MG63 (cell line): ENCODE measurements at regions not wholly inside any gene's neighbourhood (a gene's known extent, or its start where the extent isn't known, plus 50 kb on each side); places are given as distances from the start of the nearest gene placed in this dataset.

Source experiments
- DNase-seq: peaks from one replicate; pipeline ENCODE4 v3.0.0-alpha.2; 2020
- H3K27me3 ChIP-seq: fragments of 250-450 bp; sonication (Bioruptor Pico); 2 replicates; pipeline ENCODE4 v1.5.1; 2020; ENCODE audit warnings: mild to moderate bottlenecking, moderate library complexity
- H3K36me3 ChIP-seq: fragments of 250-450 bp; sonication (Bioruptor Pico); 2 replicates; pipeline ENCODE4 v1.5.1; 2020; ENCODE audit warnings: mild to moderate bottlenecking, moderate library complexity
- H3K4me3 ChIP-seq: fragments of 250-450 bp; sonication (Bioruptor Pico); 2 replicates; pipeline ENCODE4 v1.5.1; 2020; ENCODE audit warnings: mild to moderate bottlenecking, moderate library complexity
- H3K9me3 ChIP-seq: fragments of 250-450 bp; sonication (Bioruptor Pico); 2 replicates; pipeline ENCODE4 v1.5.1; 2020; ENCODE audit warnings: mild to moderate bottlenecking, moderate library complexity

GRCh38 chr9:115267790-115268189 is 149.8 kb upstream of the TNC start:
- Histone ChIP-seq H3K36me3 (no peaks in the 10 kb centered on the region), H3K9me3 (no peaks in the 10 kb centered on the region; the same call in 1 of the 2 replicates), H3K27me3 (no peaks in the 10 kb centered on the region), H3K4me3 (no peak overlapping the region)
- no peak for DNase-seq

GRCh38 chr9:115275753-115276152 is 157.8 kb upstream of the TNC start:
- H3K4me3 ChIP-seq: no peak overlapping the region
- no peaks in the 10 kb centered on the region; the same call in 1 of the 2 replicates for H3K9me3 ChIP-seq
- no peak for DNase-seq
- no peaks in the 10 kb centered on the region for H3K36me3 ChIP-seq
- H3K27me3 ChIP-seq: no peaks in the 10 kb centered on the region

DNA sequence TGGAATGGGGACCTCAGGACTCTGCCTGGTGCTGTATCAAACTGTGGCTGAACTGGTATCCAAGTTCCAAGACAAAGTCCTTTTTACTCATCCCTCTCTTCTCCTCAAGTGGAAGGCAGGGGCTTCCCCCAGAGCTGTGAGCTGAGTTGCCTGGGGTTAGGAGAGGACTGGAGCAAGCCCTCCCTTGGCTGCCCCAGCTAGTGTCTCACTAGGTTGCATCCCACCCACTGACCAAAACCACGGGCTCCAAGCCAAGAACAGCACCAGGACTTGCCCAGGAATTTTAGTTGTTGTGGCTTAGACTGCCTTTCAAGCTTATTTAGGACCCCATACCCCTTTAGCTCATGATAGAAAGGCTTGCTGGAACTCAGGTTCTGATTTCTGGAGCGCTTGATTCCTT is 158.7 kb upstream of the TNC start:
- peak; percentile 39 for DNase-seq
- H3K36me3 ChIP-seq: no peaks in the 10 kb centered on the region
- no peak overlapping the region for H3K4me3 ChIP-seq
- H3K9me3 ChIP-seq: no peaks in the 10 kb centered on the region
- no peaks in the 10 kb centered on the region for H3K27me3 ChIP-seq

- H3K27me3 ChIP-seq: no peaks in the 10 kb centered on the region
- no peak for DNase-seq
- H3K9me3 ChIP-seq: no peaks in the 10 kb centered on the region
- no peak overlapping the region for H3K4me3 ChIP-seq
- no peaks in the 10 kb centered on the region for H3K36me3 ChIP-seq
Measured at GRCh38 chr9:115277301-115277700, 159.3 kb upstream of the TNC start.

- Histone ChIP-seq H3K27me3 (no peaks in the 10 kb centered on the region), H3K4me3 (no peak overlapping the region), H3K36me3 (no peaks in the 10 kb centered on the region), H3K9me3 (no peaks in the 10 kb centered on the region)
- DNase-seq: no peak
Measured at GRCh38 chr9:115278326-115279035, 160.5 kb upstream of the TNC start.

GRCh38 chr9:115283395-115283794 is 165.4 kb upstream of the TNC start:
- DNase-seq: no peak
- no peaks in the 10 kb centered on the region for H3K9me3 ChIP-seq
- no peaks in the 10 kb centered on the region for H3K36me3 ChIP-seq
- H3K27me3 ChIP-seq: no peaks in the 10 kb centered on the region
- no peak overlapping the region for H3K4me3 ChIP-seq

- H3K4me3 ChIP-seq: no peak overlapping the region
- no peak for DNase-seq
- H3K27me3 ChIP-seq: no peaks in the 10 kb centered on the region
- H3K36me3 ChIP-seq: no peaks in the 10 kb centered on the region
- H3K9me3 ChIP-seq: no peaks in the 10 kb centered on the region
Measured at GRCh38 chr9:115285836-115286235, 167.9 kb upstream of the TNC start.

- H3K27me3 ChIP-seq: no peaks in the 10 kb centered on the region
- no peak overlapping the region for H3K4me3 ChIP-seq
- H3K36me3 ChIP-seq: no peaks in the 10 kb centered on the region
- H3K9me3 ChIP-seq: no peaks in the 10 kb centered on the region
- DNase-seq: no peak
Measured at GRCh38 chr9:115286411-115286810, 168.5 kb upstream of the TNC start.

DNA sequence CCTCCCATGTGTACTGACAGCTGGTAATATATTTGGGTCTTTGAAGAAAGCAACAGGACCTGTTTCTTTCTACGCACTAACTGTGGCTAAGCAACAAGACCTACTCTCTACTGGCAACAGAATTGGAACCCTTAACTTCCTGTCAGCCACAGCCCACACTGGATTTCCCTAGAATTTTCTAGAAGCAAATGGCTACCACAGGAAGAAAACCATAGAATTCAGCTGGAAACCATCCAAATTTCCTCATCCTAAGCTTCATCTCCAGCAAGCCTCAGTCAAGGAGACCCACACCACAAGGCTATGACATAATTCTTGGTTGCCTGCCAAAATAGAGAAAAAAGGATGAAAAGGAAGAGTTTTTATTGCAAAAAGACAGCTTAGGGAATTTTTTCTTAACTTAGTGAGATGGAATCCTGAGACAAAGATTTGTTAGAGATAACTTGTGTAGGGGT is 171.8 kb upstream of the TNC start:
- H3K36me3 ChIP-seq: no peaks in the 10 kb centered on the region
- no peak for DNase-seq
- no peaks in the 10 kb centered on the region for H3K9me3 ChIP-seq
- no peaks in the 10 kb centered on the region for H3K27me3 ChIP-seq
- H3K4me3 ChIP-seq: no peak overlapping the region

GRCh38 chr9:115291841-115292240 is 173.9 kb upstream of the TNC start:
- Histone ChIP-seq H3K9me3 (no peaks in the 10 kb centered on the region), H3K27me3 (no peaks in the 10 kb centered on the region), H3K4me3 (no peak overlapping the region), H3K36me3 (no peaks in the 10 kb centered on the region)
- DNase-seq: peak; percentile 9

DNA sequence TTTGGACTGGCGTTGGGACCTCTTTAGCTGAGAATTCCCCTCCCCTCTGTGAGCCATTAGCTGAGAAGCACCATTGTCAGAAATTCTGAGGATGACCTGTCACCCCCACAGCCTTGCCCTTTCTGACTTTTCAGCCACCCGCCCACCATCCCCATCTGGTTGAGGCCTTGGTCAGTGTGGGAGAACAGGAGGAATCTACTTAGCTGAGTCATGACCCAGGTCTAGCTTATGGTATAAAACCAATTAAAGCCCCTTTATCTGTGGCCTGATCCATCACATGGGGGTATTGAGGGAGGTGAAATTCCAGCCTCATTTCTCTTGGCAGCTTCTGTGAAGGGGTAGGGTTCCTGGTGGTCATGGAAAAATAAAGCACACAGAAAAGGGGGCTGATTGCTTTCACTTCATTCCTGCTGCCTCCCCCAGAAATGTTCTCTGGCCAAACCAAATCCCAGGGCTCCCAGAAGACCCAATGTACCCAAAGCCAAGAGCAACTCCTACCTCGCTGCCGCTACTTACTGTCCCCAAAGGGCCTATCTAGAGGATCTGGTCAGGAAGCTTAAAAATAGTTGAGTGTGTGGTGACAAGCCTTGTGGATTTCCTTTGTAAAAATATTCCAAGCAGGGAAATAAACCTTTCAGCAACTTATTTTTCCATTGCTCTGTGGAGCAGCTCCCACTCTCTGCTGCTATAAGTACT is 174.8 kb upstream of the TNC start:
- H3K4me3 ChIP-seq: no peak overlapping the region
- no peaks in the 10 kb centered on the region for H3K36me3 ChIP-seq
- H3K9me3 ChIP-seq: no peaks in the 10 kb centered on the region
- H3K27me3 ChIP-seq: no peaks in the 10 kb centered on the region
- DNase-seq: peak; percentile 9

- Histone ChIP-seq H3K36me3 (no peaks in the 10 kb centered on the region), H3K27me3 (no peaks in the 10 kb centered on the region), H3K4me3 (no peak overlapping the region), H3K9me3 (no peaks in the 10 kb centered on the region)
- DNase-seq: no peak
Measured at GRCh38 chr9:115295734-115296133, 177.8 kb upstream of the TNC start.

GRCh38 chr9:115296831-115297565 is 179.0 kb upstream of the TNC start:
- no peaks in the 10 kb centered on the region for H3K9me3 ChIP-seq
- H3K4me3 ChIP-seq: no peak overlapping the region
- peak; percentile 24 for DNase-seq
- H3K27me3 ChIP-seq: no peaks in the 10 kb centered on the region
- H3K36me3 ChIP-seq: no peaks in the 10 kb centered on the region

DNA sequence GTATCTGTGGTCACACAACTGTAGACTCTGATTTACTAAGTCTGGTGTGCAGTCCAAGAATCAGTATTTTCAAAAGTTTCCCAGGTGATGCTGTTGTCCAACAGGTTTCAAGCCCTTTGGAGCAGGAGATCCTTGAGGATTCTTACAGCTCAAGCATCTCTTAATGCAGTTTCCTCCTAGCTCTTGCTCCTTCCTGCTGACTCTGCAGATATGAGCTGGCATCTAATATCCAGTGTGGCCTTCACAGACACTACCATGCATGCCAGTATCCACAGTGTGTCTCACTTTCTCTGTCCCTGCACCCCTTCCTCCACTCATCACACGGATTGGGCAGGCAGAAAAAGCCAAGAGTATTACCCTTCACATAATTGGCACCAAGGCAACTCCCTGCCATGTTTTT is 182.2 kb upstream of the TNC start:
- Histone ChIP-seq H3K36me3 (no peaks in the 10 kb centered on the region), H3K4me3 (no peak overlapping the region), H3K9me3 (no peaks in the 10 kb centered on the region), H3K27me3 (no peaks in the 10 kb centered on the region)
- no peak for DNase-seq

- no peak overlapping the region for H3K4me3 ChIP-seq
- H3K9me3 ChIP-seq: no peaks in the 10 kb centered on the region
- DNase-seq: no peak
- H3K27me3 ChIP-seq: no peaks in the 10 kb centered on the region
- no peaks in the 10 kb centered on the region for H3K36me3 ChIP-seq
Measured at GRCh38 chr9:115300874-115301273, 182.9 kb upstream of the TNC start.

- H3K27me3 ChIP-seq: no peaks in the 10 kb centered on the region
- H3K36me3 ChIP-seq: no peaks in the 10 kb centered on the region
- no peak overlapping the region for H3K4me3 ChIP-seq
- H3K9me3 ChIP-seq: no peaks in the 10 kb centered on the region
- no peak for DNase-seq
Measured at GRCh38 chr9:115301581-115301980, 183.6 kb upstream of the TNC start.

DNA sequence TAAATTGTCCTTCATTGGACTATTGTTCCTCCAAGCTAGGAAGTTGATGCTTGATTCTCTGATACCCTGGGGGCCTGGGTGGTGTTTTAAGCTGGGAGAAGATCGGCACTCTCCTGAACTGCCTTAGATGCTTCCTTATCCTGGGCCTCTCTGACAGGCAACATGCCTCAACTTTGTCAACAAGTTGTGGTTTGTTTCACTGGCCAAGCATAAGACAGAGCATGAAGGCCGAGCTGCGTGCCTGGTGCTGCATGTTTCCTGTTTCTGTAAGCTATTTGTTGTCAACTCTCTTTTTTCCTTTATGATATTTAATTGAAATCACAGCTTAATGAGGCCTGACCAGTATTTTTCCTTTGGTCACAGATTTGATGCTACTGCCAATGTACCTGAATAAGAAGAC is 187.6 kb upstream of the TNC start:
- Histone ChIP-seq H3K27me3 (no peaks in the 10 kb centered on the region), H3K36me3 (no peaks in the 10 kb centered on the region), H3K4me3 (no peak overlapping the region), H3K9me3 (no peaks in the 10 kb centered on the region)
- no peak for DNase-seq
